Fibroblast of mammary gland (primary cell): ENCODE measurements at regions not wholly inside any gene's neighbourhood (a gene's known extent, or its start where the extent isn't known, plus 50 kb on each side); places are given as distances from the start of the nearest gene placed in this dataset.

Experiments
- DNase-seq: peaks from one replicate; pipeline ENCODE4 v3.0.0-alpha.2; 2010; ENCODE audit warnings: low read depth
- H3K4me3 ChIP-seq: 2 replicates; pipeline ENCODE4 v1.5.1; 2011; ENCODE audit warnings: low read depth, mild to moderate bottlenecking, low read length, moderate library complexity; ENCODE audit not compliant: control insufficient read depth
- TF ChIP-seq, protein P1 (sequence below): conservative IDR thresholded peaks from 2 replicates; pipeline ENCODE4 v1.5.1; 2011; ENCODE audit warnings: low read depth, low read length, inconsistent platforms; ENCODE audit not compliant: control insufficient read depth, insufficient read depth

GRCh38 chr3:95710684-95711083, 1103.7 kb upstream of the EPHA6 start:
- TF ChIP-seq, protein P1, sequence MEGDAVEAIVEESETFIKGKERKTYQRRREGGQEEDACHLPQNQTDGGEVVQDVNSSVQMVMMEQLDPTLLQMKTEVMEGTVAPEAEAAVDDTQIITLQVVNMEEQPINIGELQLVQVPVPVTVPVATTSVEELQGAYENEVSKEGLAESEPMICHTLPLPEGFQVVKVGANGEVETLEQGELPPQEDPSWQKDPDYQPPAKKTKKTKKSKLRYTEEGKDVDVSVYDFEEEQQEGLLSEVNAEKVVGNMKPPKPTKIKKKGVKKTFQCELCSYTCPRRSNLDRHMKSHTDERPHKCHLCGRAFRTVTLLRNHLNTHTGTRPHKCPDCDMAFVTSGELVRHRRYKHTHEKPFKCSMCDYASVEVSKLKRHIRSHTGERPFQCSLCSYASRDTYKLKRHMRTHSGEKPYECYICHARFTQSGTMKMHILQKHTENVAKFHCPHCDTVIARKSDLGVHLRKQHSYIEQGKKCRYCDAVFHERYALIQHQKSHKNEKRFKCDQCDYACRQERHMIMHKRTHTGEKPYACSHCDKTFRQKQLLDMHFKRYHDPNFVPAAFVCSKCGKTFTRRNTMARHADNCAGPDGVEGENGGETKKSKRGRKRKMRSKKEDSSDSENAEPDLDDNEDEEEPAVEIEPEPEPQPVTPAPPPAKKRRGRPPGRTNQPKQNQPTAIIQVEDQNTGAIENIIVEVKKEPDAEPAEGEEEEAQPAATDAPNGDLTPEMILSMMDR, result no peak
- DNase-seq, result no peak
- H3K4me3 ChIP-seq, result no peak overlapping the region

DNA sequence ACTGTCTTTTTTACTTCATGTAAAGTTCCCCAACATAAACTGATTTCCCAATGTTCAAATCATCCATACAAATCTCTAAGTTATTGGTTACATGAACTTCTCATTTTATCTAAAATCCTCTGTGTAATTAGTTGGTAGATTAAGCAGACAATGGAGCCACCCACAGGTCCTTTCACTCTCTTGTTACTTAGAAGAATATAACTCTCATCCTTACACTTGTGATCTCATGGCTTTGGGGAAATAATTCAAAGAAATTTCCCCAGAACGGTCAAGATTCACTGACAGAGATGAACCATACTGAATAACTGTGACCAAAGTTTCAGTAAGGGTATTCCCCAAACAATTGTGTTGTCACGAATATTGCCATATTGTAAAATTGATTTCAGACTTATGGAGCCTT, 1102.6 kb upstream of the EPHA6 start:
- H3K4me3 ChIP-seq, result no peak overlapping the region
- DNase-seq, result no peak
- TF ChIP-seq, protein P1, result no peak

GRCh38 chr3:95715128-95715527, 1099.3 kb upstream of the EPHA6 start:
- no peak overlapping the region for H3K4me3 ChIP-seq
- DNase-seq, result no peak
- TF ChIP-seq, protein P1, result no peak

- no peak overlapping the region for H3K4me3 ChIP-seq
- TF ChIP-seq, protein P1, result no peak
- DNase-seq, result no peak
These were observed 1097.3 kb upstream of the EPHA6 start for GRCh38 chr3:95717048-95717447.

GRCh38 chr3:95718168-95718567, 1096.2 kb upstream of the EPHA6 start:
- no peak overlapping the region for H3K4me3 ChIP-seq
- TF ChIP-seq, protein P1, result no peak
- no peak for DNase-seq

DNA sequence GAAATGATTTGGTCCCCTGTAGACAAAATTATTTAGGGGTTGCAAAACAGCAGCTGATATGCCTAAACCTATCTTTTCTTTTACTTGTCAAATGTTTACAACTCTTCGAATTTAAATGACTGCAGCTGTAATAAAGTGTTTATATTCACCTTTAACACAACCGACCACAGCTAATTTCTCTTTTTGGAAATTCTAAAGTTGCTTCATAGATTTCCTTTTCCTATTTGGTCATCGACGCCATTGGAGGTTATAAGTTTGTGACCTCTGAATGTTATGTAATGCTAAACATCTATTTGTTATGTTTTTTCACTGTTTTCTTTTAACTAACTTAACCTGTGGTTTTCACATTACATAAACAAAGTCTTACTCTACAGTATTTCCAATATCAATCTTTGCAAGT, 1094.9 kb upstream of the EPHA6 start:
- TF ChIP-seq, protein P1, result no peak
- DNase-seq, result no peak

DNA sequence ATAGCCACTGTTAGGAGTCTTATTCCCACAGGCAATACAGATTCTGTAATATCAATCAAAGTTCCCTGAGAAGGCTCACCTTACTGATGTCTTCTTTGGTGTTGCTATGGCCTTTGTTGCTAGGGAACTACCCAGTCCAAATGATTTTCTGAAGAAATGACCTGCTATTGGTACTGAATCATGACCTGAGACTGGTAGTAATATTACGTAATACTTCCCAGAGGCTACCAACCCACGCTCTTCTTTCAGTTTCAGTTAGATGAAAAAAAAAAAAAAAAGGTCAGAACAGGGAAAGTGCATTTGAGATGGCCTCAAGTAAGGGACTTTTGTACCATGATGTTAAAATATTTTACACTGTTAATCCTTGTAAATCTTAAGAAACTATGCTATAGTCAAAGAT, 1092.5 kb upstream of the EPHA6 start:
- TF ChIP-seq, protein P1, result no peak
- peak; percentile 12 for DNase-seq
- H3K4me3 ChIP-seq, result no peak overlapping the region

More for the DNA sequence above, 1094.9 kb upstream of the EPHA6 start:
- no peak overlapping the region for H3K4me3 ChIP-seq
